Superior temporal gyrus (tissue), 1 donor: ENCODE measurements at regions not wholly inside any gene's neighbourhood (a gene's known extent, or its start where the extent isn't known, plus 50 kb on each side); places are given as distances from the start of the nearest gene placed in this dataset.
"Not testable (repeated sequence)": the region's sequence is repeated elsewhere in the genome, so short reads cannot be mapped to it uniquely, and the experiment has no call there.

ENCODE experiments used
- DNase-seq: peaks from one replicate; pipeline ENCODE4 v3.0.0-alpha.2; 2016; ENCODE audit errors: extremely low spot score

DNA sequence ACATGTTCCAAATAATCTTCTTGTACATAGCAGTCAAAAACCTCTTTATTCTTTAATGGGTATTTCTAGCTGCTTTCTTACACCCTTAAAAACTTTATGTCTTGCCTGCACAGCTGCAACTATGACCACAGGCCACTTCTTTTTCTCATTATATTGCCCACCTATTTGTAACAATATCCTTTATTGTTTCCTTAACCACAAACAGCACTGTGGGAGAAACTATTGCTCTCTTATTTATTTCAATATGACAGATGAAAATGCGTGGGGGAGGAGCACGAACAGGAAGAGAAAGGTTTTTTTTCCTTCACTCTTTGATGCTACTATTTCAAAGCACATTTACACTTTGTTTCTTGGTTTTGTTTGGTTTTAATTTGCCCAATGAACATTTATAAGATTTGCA, 253.5 kb downstream of the GJA1 start:
- DNase-seq = no peak

DNA sequence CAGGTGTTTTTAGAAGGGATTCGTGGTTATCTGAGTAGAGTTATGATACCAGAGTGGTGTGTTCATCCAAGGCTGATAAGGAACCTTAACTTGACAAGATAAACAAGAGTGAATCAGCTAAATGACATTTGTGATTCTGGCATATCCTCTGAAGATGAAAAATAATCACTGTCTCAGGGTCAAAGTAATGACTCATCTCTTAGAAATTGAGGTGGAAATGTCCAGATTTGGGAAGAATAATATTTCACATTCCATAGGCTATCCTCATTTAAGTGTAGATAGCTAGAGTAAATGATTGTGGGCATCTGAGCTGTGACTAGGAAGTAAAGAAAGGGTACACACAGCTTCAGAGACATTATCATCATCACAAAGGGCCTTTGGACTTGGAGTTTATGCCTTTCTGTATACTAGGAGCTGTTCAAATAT, 255.7 kb downstream of the GJA1 start:
- DNase-seq = no peak

DNA sequence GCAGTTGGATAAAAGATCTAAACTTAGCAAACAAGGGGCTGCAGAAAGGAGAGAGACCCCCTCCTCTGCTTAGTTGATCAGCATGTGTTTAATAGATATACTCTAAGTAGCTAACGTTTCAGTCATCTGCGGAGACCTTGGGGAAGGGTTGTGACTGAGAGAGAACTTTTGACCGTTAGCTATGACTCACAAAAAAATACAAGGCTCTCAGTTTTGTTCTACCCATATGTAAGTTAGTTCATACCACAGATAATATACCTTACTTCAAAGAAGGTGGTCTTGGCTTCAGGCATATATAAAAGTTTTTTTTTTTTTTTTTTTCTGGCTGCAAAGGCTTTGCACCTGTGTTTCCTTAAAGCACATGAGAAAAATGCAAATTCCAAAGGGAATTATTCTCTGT, 258.9 kb downstream of the GJA1 start:
- no peak for DNase-seq

DNA sequence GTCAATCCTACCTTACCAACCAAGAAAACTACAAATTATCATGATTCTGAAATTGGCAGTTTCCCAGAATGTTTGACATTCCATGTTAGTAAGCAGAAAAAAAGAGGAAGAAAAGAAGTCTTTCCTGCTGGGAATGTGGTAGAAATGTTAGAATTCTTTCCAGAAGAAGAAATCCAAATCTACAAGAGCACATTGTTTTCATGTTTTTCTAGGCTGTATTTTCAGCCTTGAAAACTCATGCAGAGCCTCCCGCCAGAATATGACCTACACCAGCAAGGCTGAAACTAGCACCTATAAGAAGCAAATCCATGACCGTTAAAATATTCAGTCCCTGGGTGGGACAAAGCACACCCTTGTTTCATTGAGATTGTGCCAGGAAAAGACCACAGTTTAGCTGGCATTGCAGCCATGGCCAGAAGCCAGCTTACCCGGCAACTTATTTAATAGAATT, 259.4 kb downstream of the GJA1 start:
- DNase-seq = no peak

DNA sequence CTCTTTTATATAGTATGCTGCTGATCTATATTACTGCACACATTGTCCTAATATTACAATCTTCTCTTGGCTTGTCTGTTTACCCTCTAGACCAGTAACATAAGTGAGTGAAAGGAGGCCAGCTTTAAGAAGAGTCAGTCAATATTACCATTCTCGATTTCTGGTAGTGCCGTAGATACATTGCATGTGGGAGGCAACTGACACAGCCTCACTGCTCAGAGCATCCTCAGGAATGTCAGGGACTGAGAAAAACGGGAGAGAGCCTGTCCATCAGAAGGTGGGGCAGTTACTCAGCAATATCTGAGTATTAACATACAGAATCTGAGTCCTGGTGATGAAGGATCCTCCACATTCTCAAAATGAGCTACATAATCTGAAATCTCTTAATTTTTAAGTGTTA, 259.9 kb downstream of the GJA1 start:
- no peak for DNase-seq

DNA sequence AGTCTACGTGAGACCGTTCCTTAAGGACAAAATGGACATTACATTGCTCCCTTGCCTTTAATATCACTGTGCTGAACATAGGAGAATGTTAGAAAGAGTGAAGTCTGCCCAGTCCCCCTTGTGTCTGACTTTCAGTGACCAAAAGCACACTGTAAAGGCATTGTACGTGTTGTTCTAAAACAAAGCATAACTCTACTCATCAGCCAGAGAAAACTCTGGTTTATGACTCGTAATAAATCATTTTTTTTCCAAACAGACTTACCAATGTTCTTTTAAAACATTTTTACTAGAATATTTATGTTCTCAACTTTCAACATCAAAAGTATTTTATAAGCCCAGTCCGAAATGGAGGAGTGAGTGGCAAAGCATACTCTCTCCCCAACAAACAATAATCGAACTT, 262.5 kb downstream of the GJA1 start:
- DNase-seq = no peak

DNA sequence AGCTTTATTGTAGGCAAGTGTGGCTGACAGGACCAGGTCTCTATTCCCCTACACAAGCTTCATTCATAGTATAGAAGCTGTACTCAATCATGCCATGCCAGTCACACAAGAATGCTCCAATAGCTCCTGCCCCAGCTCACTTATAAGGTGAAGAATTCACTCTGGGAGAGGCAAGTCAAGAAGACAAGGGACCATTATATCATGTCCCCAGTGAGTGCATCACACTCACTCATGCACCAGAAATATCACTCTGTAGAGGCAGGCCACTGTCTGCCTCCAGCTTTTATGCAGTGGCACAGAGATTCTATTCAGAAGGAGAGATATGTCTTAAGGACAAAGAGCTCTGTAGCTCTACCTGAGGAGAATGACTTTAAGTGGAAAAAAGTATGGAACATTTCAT, 263.2 kb downstream of the GJA1 start:
- DNase-seq = no peak

DNA sequence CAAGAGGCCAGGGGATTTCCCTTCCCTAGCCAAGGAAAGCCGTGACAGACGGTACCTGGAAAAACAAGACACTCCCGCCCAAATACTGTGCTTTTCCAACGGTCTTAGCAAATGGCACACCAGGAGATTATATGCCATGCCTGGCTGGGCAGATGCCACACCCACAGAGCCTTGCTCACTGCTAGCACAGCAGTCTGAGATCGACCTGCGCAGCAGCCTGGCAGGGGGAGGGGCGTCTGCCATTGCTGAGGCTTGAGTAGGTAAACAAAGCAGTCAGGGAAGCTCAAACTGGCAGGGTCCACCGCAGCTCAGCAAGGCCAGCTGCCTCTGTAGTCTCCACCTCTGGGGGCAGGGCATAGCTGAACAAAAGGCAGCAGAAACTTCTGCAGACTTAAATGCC, 267.7 kb downstream of the GJA1 start:
- not testable (repeated sequence) for DNase-seq

DNA sequence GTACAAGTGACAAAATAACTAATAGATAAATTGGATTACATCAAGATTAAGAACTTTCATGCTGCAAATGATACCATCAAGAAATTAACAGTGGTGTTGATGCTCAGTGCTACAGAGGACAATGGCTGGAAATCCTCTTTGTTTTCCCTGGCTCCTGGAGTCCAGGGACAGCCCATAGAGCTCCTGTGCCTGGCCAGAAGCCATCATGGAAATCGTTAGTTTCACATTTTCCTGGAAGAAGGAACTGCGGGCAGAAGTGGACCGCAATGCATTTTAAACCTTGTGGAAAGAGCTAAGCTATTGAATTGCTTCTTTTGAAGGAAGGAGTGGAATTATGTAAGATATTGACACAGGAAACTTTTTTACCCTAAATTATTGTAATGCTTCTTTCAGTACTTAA, 276.0 kb downstream of the GJA1 start:
- no peak for DNase-seq

DNA sequence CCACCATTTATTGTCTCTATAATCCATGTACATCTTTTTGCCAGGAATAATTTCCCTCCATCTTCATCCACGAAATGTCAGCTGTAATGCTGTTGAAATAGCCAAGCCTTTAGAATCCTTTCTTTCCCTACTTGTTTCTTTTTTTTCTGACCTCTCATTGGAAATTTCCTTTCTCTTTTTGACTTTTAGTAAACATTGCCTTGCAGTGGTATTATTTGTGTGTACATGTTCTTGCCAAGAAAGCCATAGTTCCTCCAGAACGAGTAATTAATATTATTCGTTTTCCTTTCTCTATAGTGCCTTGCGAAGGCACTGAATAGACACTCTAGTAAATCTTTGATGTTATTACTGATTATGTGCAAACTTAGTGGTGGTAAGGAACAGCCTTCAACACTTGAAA, 282.2 kb downstream of the GJA1 start:
- no peak for DNase-seq

DNA sequence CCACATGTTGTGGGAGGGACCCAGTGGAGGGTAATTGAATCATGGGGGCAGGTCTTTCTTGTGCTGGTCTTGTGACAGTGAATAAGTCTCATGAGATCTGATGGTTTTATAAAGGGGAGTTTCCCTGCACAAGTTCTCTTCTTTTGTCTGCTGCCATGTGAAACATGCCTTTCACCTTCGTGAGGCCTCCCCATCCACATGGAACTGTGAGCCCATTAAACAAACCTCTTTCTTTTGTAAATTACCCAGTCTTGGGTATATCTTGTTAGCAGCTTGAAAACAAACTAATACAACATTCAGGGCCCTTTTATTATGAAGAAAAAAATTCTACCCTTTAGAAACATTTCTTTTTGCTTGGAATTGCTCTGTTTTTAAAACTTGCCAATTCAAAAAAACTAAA, 285.4 kb downstream of the GJA1 start:
- not testable (repeated sequence) for DNase-seq

DNA sequence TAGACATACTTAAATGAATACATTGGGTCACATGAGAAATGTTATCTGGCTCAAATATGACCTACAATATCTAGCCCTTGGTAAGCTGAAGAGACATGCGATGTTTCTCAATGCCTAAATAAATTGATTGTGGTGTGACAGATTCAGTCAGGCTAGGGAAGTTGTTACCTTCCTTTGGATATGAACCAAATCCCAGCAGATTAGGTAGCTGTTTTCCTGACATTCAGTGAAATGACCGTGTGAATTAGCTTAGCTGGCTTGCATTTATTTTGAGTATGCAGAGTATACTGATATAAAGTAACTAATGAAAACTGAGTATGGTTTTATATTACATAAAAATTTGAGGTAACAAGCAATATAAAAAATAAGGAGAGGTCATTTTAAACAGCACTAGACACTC, 288.2 kb downstream of the GJA1 start:
- no peak for DNase-seq

DNA sequence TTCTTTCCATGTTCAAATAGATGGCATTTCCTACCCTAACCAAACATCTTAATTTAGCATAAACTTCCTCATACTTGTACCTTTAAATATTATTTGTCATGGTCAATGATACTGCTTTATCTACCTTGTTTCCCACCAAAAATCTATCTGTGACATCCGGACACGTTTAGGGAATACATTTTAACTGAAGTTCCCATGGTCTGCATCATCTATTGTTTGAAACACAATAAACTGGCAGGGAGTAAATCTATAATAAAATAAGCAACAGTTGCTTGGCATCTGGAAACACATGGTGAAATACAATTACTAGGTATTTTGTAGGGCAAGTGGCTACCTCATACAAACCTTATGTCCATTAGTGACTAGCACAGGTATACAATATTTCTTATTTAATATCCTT, 289.1 kb downstream of the GJA1 start:
- DNase-seq = no peak

DNA sequence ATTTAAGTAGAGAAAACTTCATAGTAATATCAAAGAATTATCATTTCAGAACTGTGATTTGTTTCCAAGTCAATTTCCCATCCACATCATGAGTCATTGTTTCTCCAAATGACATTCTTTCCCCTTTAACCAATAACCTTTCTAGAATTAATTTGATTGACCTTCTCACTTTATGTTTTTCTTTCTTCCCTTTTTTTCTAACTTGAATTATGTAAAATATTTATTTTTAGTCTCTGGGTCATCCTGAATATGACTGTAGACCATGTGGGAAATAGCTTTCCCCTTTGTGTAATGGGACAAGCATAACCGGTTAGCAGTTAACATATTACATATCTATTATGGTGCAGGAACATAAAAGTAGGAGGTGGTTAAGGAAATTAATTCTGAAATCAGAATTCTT, 291.1 kb downstream of the GJA1 start:
- DNase-seq = no peak

DNA sequence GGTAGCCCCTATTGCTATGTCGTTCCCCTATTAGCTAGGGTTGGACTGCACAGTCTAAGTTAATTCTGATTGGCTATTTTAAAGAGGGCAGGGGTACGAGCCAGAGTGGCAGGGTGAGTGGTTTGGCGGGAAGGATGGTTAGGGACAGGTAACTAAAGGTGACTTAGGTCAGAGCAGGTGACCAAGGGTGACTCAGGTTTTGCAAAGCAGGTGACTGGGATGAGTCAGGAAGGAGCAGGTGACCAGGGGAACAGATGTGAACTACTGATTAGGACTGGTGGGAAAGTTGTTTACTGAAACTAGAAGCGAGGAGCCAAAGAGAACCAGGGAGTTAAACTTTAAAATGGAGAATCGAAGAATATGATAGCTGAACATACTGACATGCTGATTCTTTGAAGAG, 295.2 kb downstream of the GJA1 start:
- no peak for DNase-seq

DNA sequence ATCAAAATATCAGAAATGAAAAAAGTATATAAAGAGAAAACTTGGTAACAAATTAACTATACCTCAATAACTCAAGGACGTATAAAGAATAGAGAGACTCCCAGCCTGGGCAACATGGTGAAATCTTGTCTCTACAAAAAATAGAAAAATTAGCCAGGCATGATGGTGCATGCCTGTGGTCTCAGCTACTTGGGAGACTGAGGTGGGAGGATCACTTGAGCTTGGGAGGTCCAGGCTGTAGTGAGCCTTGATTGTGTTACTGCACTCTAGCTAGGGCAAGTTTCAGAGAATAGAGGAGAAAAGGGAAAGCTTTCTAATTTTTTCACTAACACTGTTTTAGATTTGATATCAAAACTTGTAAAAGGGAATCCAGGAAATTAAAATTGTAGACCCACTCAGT, 295.9 kb downstream of the GJA1 start:
- DNase-seq = no peak

DNA sequence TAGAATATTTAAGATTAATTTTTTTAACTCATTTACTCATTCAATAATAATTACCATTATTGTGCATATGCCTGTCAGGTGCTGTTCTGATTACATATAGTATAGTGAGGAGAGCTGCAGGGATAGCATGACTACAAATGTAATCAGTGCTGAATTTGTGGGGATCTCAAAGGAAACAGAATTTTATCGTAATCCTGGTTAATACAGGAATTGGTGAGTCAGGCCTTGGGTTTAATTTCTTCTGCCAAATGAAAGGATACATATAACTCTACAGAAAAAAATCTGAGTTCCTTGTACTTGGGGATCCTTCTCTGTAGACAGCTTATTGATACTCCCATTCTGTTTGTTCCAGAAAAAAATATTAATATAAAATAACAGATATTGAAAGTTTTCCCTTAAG, 297.2 kb downstream of the GJA1 start:
- DNase-seq = no peak

DNA sequence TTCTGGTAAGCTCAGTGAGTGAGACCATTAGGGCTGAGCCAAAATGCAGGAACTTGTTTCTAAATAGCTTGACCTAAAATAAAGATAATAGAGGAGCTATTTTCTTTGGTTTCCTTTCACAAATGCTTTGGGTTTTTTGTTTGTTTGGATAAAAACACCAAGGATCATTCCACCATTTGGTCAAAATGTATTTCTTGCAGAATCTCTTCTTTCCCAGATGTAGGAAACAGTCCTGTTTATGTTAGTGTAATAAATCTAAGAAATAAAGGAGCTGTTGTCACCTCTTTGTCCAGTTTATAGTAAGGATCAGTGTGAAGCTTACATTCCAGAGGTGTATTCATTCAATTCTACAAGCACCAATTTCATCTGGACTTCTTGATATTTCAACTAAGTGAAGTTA, 297.8 kb downstream of the GJA1 start:
- no peak for DNase-seq

DNA sequence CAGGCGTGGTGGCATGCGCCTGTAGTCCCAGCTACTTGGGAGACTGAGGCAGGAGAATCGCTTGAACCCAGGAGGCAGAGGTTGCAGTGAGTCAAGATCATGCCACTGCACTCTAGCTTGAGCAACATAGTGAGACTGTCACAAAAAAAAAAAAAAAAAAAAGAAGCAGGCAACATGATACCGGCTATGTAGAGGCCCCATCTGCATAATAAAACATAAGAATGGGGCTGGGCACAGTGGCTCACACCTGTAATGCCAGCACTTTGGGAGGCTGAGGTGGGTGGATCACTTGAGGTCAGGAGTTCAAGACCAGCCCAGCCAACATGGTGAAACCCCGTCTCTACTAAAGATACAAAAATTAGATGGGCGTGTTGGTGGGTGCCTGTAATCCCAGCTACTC, 304.7 kb downstream of the GJA1 start:
- not testable (repeated sequence) for DNase-seq

DNA sequence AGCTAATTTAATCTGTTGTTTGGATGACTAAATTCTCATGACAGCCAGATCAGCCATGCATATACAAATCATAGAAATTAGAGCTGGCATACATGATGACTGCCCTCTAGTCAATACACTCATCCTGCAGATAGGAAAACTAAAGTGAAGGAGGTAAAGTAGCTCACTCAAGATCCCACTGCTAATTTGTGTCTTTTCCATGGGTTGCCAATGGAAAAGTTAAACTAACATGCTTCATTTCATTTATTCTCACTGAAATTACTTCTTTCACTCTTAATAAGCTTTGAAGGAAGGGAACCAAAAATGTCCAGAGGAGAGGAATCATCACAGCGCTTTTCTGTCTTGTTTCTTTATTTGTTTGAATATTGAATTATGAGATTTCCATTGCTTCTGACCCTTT, 308.2 kb downstream of the GJA1 start:
- DNase-seq = no peak

DNA sequence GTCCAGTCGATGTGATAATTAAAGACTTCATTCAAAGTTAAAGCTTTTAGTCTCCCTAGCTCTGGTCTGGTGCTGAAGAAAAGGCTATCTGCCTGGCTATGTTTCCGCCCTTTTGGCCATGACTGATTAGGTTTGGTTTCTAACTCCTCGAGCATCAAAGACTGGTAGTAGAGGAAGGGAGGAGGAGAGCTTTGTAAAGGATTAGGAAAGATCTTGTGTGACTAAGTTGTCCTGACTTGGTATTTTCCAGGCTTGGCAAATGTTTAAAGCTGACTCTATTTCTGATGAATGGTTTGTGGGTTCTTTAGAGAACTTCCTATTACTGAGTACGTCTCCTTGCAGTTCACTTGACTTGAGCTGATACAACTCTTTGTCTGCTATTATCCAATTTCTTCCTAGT, 312.9 kb downstream of the GJA1 start:
- no peak for DNase-seq

DNA sequence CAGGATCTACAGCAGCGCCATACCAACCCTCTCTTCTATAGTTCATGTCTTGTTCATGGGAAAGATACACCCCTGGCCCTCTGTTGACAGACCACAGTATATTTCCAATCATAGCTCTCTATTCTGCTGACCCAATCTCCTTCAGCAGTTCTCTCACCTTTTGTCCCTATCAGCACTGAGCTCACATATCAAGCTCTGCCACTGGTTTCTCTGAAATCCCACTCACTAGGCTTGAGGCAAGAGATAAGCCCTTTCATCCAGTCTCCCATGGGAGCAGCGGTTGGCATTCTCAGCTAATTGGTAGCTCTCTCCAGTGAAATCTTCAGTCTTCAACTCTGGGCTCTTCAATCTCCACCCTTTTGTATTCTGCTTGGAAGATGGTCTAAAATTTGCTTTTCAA, 313.4 kb downstream of the GJA1 start:
- DNase-seq = no peak

DNA sequence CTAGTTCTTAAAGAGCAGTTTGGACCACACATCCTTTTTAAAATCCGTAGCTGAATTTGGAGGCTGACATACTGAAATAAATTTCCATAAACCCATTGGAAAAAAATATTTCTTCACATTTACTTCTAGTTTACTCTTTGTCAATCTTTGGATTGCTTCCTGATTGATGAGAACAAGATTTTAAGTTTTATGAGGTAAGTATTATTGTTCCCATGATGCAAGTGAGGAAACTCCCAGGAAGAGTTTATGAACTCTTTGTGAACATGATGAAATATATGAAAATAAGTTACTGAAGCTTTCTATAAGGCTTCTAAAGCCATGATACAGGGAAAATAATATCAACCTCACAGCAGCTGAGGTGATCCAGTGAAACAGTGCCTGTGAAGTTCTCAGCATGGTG, 320.0 kb downstream of the GJA1 start:
- no peak for DNase-seq

DNA sequence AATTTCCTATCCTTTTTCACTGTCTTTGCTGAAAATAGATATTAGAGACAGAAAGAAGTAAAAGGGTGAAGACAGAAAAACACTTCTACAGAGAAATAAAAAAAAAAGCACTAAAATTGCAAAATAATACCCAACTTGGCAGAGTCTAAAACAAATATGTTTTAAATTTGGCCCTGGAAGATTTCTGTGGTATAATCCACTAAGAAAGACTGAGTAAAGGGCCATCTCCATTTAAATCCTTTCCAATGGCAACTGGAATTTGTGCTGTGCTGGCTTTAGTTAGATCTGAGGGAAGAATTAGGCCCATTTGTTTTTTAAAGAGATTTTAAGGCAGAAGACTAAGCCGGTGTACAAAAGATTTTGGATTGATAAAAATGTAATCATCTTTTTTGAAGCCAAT, 321.2 kb downstream of the GJA1 start:
- no peak for DNase-seq

DNA sequence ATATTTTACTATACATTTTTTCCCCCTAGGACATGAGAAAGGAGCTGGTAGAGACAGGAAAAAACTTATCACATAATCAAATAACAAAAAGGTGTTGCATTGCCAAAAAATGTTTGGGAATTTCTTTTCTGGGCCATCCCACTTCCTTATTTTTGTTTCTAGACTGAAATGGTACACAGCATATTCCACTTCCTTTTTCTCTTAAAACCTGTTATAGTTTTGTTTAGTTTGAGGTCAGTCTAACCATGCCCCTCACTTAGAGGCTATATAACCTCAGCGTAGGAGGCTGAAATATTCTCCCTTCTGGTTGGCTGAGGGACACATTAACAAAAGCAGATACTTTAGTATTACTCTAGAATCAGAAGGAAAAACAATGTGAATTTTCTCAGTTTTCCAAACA, 323.9 kb downstream of the GJA1 start:
- DNase-seq = no peak
